CD4-positive, alpha-beta T cell treated with Interleukin-21 for 1 hour (primary cell): ENCODE measurements at regions not wholly inside any gene's neighbourhood (a gene's known extent, or its start where the extent isn't known, plus 50 kb on each side); places are given as distances from the start of the nearest gene placed in this dataset.

Source experiments
- DNase-seq: peaks from one replicate; pipeline ENCODE4 v3.0.0-alpha.2; 2020

DNA sequence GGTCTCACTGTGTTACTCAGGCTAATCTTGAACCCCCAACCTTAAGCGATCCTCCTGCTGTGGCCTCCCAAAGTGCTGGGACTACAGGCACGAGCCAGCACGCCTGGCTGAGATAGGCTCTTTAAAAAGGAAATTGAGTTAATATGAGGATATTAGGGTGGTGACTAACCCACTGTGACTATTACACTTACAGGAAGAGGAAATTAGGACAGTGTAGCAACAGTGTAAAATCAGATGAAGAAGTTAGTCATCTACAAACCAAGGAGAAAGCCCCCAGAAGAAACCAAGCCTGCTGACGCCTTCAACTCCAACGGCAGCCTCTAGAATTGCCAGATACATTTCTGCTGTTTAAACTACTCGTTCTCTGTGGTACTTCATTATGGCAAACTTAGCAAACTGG, 711.9 kb downstream of the SUCLG1 start:
- DNase-seq: no peak

DNA sequence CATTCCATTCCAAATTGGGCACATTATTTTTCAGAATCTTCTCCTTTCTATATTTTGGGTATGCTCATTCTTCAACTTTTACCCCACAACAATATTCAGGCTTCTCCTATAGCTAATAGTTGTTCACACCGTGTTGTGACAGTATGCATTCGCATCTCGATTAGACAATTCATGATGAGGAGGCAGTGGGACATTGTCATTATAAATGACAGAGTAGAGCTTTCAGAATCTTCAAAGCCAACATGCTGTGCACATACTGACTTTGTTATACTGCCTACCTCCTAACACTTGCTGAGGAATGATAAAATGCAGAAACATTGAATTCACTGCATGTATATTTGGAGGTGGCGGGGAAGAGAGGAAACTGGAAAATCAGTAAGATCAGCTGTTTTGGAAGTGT, 714.2 kb downstream of the SUCLG1 start:
- DNase-seq: no peak

DNA sequence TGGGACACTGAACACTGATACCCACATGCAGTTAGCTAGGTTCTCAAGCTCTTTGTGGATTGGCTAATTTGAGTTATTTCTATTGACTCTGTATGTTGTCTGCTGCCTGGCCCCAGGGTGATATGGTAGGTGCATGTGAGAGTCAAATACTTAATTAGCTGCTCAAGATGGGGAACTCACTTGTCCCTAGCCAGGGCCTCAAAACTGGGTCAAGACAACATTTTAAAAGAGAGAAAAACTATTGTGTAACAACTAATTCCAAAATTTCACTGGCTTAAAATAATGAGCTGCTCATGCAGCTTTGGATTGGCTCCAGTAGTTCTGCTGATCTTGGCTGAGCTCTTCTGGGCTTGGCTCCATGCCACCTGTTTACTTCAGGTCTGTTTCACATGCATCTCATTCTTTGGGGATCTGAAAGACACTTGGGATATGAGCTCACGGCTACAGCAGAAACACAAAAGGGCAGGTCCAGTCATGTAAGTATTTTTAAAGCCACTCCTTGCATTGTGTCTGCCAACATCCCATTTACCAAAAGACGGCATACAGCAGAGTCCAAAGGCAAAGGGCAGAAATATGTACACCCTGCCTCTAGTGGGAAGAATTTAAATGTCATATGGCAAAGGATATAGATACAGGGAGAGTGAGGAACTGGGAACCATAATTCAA, 716.8 kb downstream of the SUCLG1 start:
- no peak for DNase-seq

DNA sequence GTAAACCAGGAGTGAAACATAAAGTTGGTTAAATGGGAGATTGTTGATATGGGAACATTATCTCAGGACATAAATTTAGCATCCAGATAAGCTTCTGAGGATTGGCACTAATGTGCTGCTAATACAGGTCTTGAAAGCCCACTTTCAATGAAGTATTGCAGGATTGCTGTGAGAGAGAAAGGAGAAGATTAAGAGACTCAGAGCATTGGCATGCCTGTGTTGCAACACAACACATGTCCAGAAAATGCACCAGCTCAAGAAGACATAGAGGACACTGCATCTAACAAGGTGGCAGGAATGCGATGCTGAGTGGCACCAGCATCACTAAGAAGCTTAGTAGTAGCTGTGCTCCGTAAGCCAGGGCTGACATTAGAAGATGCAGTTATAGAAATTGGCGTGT, 728.9 kb downstream of the SUCLG1 start:
- DNase-seq: no peak

DNA sequence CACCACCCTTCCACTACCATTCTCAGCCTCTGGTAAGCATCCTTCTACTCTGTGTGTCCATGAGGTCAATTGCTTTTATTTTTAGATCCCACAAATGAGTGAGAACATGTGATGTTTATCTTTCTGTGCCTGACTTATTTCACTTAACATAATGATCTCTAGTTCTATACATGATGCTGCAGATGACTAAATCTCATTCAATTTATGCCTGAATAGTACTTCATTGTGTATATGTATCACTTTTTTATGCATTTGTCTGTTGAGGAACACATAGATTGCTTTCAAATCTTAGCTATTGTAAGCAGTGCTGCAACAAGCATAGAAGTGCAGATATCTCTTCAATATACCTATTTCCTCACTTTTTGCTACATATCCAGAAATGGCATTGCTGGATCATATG, 733.3 kb downstream of the SUCLG1 start:
- no peak for DNase-seq

DNA sequence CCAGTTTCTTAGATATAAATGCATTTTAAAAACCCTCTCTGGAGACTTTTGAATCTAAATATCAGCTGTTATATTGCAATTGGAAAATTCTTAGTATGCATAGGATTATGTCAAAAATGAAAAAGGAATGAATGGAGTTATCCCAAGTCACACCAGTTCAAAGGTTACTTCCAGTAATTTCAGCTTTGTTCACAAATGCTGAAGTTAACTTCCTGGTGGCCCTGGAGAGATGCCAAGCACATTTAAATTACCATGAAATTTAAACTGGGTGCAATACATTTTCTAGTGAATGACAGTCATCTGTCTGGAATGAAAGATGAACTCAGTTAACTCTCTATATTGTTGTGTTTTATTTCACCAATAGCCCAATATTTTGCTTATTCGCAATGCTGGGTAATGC, 753.9 kb downstream of the SUCLG1 start:
- DNase-seq: no peak

DNA sequence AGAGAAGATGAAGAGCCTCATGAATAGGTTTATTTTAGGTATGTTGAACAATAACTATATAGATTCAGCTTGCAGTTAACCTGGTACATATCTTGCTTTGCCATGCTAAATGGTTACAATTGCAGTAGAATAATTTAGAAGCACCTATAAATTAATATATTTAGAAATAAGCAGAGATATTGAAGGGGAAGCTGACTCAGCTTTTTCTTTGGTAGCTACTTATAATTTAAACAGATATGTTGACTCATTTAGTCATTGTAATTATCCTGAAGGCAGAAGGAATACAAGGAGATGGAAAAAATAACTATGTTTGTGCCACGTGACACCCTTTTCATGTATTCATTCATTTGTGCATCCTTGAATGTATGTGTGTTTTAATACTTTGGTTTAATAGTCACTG, 755.5 kb downstream of the SUCLG1 start:
- DNase-seq: no peak

DNA sequence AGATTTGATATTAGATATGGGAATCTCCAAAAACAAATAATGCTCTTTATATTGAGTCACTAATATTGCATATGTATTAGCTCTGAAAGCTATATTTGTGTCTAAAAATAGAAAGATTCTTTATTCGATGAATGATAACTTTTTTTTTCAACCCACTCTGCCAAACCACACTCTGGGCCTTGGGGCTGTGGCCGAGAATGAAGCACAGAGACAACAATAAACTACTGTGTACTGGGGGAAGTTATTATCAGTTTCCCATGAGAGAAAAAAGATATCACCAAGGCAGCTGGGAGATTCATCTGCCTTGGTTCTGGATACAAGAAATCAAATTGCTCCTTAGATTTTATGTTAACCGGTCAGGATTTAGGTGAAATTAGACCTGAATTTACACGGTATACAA, 762.2 kb downstream of the SUCLG1 start:
- no peak for DNase-seq

DNA sequence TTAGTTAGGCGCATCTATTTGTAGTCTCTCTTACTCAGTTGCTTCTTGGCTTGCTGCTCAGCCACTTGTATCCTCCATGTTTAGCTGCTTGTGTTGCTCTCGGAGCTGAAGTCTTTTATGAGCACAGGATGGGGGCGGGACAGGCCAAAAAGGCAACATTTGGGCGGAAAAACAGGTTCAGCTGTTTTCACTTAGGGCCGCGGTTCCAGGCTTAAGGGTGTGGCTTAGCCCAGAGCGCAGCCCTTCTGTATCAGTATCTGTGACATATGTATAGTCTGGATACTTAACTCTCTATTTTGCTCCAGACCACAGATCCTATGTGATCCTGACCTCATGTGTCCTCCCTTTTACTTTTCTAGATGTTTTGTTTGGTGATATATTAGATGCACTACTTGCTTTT, 763.5 kb downstream of the SUCLG1 start:
- no peak for DNase-seq

DNA sequence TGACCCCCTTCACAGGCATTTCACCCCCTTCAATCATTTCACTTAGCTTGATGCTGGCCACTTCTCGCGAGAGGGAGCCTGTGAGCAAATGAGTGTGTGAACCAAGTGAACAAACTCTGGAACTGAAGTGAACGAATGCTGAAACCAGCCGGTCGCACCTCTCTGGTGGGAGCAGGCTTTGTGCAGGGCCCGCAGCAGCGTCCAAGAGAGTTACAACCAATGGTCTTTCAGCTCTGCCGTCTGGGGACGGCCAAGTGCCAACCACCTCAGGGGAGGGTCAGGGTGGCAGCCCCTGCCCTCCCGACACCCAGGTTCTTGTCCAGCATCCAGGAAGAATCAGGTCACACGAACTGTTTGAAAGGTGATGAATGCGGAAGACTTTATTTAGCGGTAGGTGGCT, 764.0 kb downstream of the SUCLG1 start:
- no peak for DNase-seq

DNA sequence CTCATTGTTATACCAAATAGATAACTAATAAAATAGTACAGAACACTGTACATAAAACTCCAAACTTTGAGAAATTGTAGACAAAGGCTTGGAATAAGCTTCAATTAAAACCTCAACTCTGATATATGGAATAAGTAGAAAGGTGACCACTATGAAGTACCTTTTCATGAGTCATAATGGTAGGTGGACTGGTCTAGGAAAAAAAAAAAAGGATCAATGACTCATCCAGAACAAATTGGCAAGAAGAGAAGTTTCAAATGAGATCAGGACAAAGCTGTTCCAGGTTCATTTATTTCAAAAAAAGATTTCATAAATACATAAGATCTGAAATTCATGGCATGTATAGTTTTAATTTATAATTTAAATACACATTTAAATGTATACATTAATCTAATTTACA, 769.7 kb downstream of the SUCLG1 start:
- DNase-seq: no peak

DNA sequence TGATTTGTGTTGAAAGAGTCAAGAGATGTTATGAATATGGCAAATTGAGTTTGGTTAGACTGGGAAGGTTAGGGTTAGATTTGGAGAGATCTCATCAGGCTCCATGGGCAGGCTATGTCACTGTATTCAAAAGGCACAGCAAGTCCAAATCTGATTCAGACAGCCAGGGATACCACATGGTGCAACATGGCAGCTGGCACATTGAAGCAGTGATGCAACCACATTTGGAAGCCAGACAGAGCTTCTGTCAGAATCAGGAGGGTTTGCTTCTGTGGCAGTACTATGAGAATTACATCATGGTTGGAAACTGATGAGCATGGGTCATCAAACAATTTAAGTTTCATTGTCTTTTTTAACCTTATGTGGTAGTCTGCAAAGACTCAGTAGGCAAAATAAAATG, 772.2 kb downstream of the SUCLG1 start:
- DNase-seq: no peak

DNA sequence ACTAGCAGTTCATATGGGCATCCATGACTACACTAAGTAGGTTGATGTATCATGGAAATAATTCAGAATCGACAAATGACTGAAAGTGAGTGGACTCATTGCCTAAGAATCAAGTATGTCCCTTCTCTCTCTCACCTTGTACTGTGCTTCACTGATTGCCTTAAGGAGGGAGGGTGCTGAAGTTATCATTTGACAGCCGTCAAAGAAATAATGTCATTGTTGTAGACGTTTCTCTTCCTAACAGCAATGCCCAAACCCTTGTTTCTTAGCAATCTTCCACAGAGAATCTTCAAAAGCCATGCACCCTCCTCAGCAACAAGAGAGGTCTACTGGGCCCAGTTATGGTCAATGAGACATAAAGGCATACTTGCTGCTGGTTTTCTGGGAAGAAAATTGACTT, 785.0 kb downstream of the SUCLG1 start:
- DNase-seq: no peak

DNA sequence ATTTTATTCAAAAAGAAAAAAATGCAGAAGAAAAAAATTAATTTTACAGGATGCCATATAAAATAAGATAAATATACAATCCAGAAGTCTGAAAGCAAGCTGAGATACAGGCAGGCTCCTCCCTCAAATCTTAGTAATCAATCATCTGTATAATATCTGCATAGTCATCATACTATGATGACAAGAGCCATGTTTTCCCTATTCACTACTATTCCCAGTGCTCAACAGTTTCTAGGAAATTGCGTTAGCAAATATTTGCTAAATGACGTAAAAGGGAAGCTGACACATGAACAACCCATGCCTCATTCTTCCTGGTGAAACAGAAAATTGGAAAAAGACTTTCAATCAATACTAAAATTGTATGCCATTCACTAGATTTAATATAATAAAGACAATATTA, 793.2 kb downstream of the SUCLG1 start:
- no peak for DNase-seq

DNA sequence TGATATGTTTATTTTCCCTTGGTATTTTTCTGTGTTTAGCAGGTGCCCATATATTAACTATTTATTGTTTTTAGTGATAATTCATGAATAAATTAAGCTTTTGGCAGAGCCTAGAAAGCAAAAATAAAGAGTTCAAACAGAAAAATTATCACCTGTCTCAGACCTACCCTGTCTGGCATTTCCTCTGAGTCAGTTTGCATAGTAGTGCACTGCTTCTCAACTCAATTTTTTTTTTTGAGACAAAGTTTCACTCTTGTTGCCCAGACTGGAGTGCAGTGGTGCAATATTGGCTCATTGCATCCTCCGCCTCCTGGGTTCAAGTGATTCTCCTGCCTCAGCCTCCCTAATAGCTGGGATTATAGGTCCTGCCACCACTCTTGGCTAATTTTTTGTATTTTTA, 793.9 kb downstream of the SUCLG1 start:
- DNase-seq: no peak

DNA sequence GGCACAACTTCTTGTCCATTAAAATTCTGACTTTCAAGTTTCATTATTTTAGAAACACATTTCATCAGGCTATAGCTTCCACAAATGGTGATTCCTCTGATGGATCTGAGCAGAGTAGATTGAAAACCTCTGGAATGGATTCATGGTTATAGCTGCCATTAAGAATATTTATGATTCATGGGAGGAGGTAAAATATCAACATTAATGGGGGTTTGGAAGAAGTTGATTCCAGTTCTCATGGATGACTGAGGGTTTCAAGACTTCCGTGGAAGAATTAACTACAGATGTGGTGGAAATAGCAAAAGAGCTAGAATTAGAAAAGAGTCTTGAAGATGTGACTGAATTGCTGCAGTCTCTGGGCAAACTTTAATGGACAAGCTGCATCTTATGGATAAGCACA, 797.4 kb downstream of the SUCLG1 start:
- DNase-seq: no peak

DNA sequence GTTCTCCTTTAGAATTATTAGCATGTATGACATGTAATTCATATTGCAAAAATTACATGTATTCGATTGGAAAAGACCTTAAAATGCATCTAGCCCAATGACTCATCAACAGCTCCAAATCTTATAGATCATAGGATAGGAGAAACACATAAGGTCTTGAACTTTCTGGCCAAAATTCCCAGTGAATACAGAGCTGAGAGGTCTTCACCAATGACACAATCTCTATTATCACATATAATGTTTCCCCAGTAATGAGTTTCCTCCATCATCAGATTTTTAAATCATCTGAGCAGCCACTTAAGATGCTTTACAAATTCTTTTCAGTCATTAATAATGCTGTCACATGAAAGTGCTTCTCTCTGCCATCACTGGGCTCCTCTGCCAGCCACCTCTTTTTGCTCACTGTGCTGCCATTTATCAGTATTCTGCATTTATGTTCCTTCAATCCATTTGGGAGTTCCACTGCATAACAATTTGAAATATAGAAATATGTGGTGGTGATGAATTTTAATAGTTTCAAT, 804.9 kb downstream of the SUCLG1 start:
- DNase-seq: no peak

DNA sequence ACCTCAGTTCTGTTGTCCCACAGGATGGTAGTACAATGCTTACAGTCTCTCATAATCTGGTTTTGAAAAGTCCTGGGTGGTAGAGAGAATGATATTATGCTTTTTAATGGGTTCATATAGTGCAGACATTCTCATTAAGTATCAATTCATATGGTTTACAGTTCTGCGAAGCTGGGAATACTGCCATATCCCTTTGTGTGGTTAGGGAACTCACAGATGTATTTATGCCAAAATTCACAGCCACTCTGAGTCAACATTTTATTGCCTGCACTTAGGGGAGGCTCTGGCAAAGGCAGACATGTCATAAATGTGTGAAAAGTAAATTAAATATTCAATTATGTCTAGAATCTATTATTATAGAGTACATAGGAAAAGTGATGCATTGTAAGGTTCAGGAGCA, 808.2 kb downstream of the SUCLG1 start:
- DNase-seq: no peak

DNA sequence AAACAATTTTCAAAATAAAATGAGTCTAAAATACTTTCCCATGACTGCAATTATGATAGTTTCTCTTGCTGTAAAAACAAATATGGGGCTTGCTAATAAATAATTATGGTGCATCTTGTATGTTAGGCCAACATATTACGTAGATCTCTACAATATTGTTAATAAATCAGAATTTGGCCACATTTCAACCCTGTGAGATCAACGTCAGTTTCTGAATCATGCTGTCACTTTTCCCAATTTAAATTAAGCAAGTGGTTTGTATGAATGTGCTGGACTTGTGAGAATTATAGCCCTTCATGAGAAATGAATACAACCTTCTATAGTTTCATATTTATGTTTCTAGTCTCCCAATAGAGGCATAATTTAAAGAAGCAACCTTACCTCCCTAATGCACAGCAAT, 808.9 kb downstream of the SUCLG1 start:
- DNase-seq: no peak

DNA sequence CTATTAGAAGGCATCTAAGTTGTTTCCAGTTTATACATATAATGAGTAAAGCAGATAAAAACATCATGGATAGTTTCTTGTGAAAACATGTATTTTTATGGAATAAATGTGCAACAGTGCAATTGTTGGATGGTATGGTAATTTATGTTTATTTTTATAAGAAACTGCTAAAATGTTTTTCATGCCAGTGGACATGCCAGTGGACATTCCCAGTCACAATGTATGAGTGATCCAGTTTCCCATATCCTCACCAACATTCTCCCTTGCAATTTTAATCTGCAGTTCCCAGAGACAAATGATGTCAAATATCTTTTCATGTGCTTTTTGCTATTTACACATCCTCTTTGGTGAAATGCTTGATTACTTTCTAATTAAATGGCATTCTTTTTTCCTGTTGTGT, 818.6 kb downstream of the SUCLG1 start:
- DNase-seq: no peak

DNA sequence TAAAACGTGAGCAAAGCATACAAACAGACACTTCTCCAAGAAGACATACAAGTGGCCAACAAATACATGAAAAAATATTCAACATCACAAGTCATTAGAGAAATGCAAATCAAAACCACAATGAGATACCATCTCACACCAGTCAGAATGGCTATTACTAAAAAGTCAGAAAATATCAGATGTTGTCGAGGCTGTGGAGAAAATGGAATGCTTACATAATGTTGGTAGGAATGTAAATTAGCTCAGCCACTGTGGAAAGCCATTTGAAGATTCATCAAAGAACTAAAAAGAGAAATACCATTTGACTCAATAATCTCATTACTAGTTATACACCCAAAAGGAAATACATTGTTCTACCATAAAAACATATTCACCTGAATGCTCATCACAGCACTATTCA, 825.7 kb downstream of the SUCLG1 start:
- no peak for DNase-seq

DNA sequence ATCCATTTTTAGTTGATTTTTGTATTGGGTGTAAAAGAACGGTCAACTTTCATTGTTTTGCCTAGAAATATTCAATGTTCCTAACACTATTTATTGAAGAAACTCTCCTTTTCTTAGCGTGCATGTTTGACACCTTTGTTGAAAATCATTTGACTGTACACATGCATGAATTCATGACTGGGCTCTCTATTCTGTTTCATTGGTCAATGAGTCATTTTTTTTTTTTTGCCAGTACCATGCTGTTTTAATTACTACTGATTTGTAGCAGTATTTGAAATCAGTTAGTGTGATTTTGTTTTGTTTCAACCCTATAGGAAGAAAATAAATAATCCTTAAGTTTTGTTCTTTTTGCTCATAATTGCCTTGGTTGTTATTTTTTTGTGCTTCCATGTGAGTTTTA, 828.7 kb downstream of the SUCLG1 start:
- no peak for DNase-seq

DNA sequence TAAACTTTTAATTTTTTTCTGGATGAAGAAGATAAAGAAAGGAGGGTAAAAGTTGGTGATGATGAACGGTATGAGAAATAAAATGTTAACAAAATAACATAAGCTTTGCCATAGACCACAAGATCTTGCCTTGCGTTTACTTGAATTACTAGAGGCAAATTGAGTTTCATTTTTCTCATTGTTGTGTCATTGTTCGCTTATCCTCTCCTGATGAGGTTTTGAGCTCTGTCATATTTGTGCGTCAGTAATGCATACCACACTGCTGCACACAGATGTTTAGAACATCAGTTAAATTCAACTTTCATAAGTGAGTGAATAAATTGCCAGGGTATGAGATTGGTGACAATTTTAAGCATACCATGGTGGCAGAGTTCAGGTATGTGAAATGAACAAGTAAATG, 843.6 kb downstream of the SUCLG1 start:
- no peak for DNase-seq

DNA sequence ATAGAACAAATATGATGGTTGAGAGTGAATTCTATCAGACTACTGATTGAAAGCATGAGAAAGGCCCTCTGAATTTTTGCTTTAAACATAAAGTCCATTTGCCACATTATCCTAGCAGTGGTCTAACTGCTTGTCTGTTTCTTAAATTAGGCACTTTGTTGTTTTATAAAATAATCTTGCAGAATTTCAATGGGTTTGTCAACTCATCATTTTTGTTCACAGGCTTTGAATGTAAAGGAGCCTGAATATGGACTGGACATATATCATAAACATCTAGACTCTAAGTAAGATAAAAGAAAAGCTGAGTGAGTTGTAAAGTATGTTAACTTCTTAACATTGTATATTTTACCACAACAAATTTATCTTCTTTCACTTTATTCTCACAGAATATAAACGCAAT, 845.9 kb downstream of the SUCLG1 start:
- no peak for DNase-seq

DNA sequence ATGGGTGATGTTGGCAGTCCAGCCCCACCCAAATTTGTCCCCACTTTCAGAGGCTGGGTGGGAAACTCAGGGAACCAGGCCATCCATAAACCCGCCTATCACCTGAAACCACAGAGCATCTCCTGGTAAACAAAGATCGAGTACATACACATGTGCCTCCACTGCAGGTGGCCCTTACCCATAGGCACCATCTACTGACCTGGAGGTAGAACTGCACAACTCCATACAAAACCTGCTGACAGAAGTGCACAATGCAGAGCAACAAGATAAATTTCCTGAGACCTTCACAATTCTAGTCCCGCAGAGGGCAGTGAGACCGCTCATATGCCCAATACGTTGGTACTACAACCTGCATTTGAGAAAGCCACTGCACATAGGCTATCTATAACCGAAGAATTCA, 856.3 kb downstream of the SUCLG1 start:
- DNase-seq: no peak
